ENCODE measurements at regions not wholly inside any gene's neighbourhood (a gene's known extent, or its start where the extent isn't known, plus 50 kb on each side); places are given as distances from the start of the nearest gene placed in this dataset.
"Not testable (repeated sequence)": the region's sequence is repeated elsewhere in the genome, so short reads cannot be mapped to it uniquely, and the experiment has no call there.

DNA sequence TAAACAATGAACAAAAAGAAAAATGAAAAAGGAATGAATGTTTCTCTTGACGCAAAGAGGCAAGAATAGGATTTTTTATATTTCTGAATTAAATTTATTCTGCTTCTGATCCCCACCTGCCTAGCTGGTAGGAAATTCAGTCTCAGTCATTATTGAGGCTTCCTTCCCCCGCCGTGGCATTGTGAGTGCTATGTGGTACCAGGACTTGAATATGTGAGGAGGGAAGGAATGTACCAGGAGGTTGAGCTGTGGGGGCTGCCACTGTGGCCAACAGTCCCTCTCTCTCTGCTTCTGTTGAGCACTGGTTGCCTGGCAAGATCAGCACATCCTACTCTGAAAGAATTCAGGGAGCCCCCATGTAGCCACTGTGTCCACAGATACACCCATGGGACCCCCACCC lies 368.1 kb upstream of the JARID2 start:
- no peak for DNase-seq

DNA sequence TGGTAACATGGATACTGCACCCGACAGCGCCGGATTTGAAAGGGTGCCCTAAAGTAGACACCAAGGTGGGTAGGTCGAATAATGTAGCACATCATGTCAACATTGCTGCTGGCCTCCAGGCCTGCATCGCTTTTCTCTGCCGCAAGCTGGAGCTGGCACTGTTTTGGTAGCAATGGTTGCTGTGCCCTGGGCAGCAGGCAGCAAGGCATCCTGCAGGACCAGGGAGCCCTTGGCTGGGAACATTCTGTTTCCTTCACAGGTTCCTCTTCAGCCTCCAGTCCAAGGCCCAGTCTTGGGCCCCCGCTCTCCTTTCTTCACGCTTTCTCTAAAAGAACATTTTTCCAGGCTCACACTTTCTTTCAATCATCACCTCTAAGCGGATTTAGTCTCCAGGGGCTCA lies 365.8 kb upstream of the JARID2 start:
- no peak for DNase-seq

DNA sequence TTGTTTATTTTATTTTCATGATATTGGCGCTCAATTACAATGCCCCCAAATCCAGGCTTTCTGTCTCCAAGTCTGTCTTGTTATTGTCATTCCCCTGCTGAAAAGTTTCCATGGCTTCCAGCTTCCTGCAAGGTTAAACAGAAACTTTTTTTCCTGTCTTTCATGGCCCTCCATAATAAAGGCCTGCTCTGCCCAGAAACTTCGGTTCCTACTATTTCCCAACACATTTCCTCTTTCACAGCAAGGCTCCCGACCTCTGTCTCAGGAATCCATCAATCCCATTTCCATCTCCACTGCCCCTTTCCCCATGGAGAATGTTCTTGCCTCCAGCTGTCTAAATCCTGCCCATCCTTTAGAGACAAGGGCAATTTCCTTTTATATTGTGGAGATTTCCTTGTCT lies 365.2 kb upstream of the JARID2 start:
- no peak for DNase-seq

DNA sequence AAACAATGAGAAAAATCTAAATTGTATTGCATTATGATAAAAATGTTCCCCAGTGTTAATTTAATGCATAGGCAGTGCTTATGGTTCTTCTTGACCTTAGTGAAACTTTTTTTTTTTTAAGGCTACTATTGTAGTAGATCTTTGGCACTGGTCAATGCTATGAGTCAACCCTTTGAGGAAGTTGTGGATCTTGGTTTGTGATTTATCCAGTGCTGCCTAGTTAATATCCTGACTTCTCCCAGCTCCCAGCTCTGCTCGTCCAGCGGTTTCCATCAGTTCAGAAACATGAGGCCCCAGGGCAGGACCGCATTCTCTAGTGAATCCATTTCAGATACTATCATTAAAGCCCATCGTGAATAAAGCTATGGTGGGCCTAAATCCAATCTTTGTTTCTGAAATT lies 364.5 kb upstream of the JARID2 start:
- no peak for DNase-seq

DNA sequence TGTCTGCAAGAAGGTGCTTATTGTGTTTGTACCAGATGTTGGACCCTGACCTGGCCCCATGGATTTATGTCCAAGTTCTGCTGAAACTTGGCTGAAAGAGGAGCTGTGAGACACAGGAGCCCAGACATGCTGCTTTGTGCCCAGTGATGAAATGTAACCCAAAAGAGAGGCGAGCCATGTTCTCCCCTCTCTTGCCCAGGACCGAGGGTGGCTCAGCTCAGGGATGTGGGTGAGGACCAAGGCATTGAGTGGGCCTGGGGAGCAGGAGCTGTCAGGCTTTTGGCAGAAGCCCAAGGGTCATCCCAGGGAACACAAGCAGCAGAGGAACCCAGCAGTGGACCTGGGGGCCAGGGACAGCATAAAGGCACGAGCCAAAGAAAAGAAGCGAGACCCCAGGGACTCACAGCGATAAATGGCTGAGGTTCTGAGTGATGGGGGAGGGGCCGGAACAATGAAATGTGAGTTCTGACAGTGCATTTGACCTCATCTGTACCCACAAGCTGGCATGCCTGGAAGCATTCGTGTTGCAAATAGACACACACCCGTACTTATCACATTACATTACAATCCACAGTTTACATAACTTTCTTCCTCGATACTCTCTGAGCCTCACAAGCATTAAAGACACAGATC lies 363.4 kb upstream of the JARID2 start:
- no peak for DNase-seq

DNA sequence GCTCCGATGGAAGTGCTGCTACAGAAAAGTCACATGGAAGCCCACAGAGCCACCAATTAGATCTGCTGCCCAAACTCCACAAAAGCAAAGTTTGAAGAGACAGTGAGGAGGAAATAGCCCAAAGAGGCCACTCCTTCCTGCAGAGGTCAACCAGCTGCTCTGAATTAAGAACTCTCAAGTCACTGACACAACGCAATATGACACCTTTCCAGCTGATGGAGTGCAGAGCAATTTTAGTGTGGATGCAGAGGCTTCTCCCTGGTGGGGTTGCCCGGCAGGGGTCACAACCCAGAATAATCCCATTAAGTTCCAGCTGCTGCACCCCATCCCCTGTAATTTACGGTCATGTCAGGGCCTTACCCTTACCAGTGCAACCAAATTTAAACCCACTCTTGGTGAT lies 361.9 kb upstream of the JARID2 start:
- no peak for DNase-seq

DNA sequence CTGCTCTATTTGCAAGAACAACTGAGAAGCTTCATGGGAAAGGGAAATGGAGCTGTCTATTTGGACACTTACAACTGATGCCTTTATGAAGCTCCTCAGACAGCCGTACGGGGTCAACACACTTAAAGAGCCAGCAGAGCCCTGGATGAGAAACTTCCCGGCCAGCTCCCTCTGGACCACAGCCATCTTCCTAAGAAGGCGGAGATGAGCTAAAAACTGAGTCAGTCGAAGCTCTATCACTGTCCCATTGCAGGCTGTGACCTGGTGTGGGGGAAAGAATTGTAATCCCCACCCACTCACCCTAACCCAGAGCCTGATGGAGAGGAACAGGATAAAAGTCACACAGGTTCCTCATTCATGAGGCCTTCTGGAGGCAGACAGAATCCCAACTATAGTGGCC lies 360.4 kb upstream of the JARID2 start:
- no peak for DNase-seq

DNA sequence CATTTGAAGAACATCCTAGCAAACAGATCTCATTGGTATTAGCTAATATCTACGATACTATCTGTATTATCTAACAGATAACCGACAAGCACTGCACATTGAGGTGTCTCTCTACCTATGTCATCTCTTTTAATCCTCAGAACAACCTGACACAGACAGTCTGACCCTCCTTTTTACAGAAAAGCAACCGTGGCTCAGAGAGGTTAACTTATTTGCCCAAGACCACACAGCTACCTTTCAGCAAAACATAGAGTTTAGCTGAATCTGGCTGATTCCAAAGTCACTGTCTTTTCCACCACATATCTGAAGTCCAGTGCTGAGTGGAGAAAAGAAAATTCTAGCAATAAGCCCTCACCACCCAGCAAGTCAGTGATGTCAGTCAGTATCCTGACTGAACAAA lies 358.7 kb upstream of the JARID2 start:
- no peak for DNase-seq

DNA sequence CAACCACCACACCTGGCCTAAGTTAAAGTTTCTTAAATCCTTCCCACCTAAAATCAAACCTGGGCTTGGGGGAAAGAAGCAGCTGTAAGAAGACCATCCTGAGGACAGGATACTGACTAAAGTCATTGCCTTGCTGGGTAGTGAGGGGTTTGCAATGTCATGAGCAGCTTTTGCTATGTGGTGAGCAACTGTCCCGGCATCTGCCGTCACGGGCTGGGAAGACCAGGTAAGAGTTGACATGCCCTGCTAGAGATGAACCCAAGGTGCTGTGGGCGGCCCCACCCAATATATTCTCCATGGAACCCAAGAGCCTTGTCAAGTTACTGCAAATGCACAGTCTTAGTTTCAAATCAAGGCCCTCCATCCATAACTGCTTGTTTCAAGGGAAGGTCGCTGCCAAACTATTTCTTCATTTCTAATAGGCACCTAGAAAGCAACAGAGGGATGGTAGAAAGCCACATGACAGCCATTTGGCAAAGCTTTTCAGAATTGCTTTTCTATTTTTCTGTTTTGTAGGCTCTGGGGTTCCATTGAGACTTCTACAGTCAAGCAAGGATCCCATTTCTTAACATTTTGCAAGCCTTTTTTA lies 357.8 kb upstream of the JARID2 start:
- no peak for DNase-seq

DNA sequence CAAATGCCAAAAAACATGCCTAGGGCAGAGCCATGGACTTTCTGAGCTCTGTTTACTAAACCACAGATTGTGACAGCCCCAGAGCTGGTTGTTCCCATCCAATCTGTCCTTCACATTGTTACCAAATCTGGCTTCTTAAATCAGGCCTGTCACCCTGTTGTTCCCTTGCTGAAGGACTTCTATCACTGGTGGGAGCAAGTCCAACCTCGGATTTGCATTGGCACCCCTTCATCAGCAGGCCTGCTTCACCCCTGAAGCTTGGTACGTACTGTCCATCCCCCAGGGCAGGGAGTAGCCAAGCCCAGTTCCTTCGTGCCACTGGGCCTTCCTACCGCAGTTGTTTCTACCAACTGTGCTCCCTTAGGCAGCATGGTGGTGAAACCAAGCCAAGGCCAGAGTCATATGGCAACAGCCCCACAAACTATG lies 357.3 kb upstream of the JARID2 start:
- DNase-seq, result no peak

DNA sequence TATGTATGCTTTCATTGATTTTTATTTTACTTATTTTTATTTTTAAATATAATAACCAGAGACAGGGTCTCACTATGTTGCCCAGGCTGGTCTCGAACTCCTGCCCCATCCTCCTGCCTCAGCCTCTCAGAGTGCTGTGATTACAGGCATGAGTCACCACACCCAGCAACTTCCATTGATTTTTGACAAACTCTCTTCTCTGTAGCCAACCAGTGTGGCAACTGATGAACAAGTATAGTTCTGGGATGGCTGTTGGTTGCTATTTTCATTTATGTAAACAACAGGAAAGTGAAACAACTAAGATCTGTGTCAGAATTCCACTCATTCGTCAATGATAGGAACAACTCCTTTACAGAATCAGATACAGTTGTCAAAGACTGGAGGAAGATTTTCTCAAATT lies 356.7 kb upstream of the JARID2 start:
- no peak for DNase-seq

DNA sequence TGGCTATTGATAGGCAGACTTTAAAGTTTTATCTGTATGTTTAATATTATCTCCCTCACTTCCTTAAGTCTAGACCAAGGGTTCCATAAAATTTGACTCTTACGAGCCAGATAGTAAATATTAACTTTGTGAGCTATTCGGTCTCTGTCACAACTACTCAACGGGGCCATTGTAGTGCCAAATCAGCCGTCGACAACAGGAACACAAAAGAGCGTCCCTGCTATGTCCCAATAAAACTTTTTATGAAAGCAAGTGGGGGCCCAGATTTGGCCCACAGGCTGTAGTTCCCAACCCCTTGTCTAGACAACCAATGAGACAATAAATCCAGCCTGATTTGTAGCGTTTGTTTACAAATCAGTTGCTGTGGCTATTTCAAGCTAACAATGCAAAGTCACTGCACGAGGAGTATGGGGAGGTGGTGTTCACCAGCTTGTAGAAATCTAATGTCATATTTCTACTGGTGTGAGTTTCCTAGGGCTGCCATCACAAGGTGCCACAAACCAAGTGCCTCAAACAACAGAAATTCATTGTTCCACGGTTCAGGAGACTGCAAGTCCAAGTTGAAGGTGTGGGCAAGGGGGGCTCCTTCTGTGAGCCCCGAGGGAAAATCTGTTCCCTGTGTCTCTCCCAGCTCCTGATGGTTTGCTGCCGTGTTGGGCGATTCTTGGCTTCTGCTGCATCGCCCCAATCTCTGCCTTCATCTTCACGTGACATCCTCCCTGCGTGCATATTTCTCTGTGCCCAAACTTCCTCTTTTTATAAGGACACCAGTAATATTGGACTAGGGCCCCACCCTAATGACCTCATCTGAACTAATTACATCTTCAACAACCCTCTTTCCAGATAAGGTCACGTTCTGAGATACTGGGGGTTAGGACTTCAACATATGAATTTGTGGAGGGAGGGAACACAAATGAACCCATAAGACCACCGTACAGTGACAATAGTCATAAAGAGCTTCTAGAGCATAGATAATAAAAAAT lies 356.0 kb upstream of the JARID2 start:
- no peak for DNase-seq

DNA sequence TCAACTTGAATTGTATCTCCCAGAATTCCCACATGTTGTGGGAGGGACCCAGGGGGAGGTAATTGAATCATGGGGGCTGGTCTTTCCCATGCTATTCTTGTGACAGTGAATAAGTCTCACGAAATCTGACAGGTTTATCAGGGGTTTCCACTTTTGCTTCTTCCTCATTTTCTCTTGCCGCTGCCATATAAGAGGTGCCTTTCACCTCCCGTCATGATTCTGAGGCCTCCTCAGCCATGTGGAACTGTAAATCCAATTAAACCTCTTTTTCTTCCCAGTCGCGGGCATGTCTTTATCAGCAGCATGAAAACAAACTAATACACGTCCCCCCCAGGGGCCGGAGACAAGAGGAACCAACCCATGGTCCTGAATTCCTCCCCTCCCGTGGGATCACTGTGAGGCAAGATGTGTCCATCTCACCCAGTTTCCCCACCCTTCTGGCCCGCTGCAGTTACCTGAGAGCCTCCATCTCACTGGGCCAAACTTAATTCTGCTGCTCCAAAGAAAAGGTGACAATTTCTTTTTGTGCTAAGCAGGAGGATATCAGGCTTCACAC lies 354.0 kb upstream of the JARID2 start:
- not testable (repeated sequence) for DNase-seq

DNA sequence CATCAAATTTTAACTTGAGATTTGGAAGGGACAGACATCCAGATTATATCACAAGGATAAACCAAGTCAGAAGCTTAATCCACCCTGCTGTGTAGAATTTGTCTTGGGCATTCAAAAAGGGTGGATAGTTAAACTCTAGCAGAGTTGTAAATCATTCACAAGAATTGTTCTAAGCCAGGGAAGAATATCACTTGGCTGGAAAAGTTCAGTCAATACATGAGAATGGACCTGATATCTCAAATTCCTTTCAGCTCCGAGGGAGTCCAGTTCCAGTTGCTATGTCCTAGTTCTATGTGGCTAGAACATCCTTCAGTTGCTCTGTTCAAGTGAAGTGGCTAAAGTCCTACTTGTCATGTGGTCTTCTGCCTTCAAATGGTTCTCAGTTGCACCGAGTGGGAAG lies 351.8 kb upstream of the JARID2 start:
- no peak for DNase-seq

DNA sequence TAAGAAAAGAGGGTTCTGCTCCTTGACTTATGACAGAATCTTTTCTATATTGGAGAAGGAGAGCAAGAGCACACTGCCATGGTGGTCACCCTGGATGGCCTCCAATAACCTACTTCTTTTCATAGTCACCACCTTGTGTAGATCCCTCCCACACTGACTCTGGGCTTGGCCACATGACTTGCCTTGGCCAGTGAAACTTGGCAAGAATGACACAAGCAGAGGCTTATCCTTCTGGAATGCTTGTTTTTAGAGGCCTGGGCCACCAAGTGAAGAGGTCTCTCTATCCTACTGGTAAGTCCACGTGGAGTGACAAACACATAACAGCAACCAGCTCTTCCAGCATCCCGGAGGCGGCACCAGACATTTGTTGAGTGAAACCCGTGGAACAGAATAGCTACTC lies 349.4 kb upstream of the JARID2 start:
- no peak for DNase-seq

DNA sequence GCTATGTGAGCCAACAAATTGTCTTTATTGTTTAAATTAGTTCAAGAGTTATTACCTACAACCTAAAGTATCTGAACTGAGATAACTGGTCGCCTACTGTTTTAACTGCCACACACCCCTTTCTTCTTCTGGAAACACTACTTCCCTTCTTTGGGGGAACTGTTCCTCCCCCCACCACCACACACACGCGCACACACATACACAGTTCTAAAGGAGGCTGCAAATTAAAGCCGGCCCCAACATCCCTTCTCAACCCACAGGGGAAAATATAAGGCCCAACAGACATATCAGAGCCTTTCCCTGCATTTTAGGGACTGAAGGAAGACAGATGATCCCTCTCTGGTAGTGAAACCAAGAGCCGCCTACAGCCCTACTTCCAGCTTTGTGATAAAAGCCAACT lies 348.0 kb upstream of the JARID2 start:
- DNase-seq, result no peak

DNA sequence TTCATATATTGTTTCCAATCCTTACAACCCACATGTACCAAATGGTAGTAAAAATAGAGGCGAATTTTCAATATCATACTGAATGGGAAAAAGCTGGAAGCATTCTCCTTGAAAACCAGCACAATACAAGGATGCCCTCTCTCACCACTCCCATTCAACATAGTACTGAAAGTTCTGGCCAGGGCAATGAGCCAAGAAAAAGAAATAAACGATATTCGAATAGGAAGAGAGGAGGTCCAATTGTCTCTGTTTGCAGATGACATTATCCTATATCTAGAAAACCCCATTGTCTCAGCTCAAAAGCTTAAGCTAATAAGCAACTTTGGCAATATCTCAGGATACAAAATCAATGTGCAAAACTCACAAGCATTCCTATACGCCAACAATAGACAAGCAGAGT lies 346.4 kb upstream of the JARID2 start:
- DNase-seq, result not testable (repeated sequence)

DNA sequence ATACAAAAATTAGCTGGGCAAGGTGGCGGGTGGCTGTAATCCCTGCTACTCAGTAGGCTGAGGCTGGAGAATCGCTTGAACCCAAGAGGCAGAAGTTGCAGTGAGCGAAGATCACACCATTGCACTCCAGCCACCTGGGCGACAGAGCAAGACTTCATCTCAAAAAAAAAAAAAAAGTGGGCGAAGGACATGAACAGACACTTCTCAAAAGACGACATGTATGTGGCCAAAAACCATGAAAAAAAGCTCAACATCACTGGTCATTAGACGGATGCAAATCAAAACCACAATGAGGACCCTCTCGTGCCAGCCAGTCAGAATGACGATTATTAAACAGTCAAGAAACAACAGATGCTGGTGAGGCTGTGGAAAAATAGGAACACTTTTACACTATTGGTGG lies 344.9 kb upstream of the JARID2 start:
- no peak for DNase-seq

DNA sequence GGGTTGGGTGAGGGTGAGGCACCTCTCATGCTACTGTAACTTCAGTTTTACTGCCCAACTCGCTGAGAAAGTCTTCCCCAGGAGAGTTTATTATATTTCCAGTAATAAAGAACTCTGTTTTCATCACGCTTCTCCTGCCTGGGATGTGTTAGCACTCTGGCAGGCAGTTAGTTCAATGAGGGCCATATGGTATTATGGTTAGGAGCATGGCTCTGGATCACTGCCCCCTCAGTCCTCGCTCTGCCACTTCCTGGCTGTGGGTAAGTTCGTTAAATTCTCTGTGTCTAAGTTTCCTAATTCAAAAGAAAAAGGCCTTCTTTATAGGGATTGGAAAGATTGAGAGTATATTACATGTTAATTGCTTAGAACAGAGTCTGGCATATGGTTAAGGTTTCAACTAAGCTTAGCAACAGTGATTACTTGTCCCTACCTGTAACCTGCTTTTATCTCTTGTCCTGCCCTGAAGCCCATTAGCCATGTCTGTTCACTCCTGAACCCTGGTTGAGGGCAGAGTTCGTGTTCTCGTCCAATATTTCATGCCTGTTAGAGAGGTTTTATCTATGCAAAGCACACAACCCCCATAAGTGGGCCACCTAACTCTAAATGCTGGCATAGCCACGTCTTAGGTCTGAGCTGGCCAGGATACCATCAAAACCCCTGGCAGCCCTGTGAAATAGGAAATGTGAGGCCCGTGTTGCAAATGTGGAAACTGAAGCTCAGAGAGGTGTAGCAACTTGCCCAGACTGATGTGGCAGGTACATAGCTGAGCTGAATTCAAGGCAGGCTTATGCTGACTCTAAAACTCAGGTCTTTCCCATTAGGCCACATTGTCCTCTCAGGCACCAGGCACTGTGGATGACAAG lies 342.5 kb upstream of the JARID2 start:
- no peak for DNase-seq

DNA sequence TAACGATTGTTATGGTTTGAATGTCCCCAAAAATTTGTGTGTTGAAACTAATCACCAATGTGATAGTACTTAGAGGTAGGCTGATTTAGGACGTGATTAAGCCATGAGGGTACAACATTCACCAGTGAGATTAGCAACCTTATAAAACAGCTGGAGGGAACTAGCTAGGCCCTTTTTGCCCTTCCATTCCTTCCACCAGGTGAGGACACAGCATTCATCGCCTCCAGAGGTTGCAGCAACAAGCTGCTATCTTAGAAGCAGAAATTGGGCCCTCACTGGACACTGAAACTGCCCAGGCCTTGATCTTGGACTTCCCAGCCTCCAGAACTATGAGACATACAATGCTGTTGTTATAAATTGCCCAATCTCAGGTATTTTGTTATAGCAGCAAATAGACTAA lies 340.7 kb upstream of the JARID2 start:
- DNase-seq, result no peak

DNA sequence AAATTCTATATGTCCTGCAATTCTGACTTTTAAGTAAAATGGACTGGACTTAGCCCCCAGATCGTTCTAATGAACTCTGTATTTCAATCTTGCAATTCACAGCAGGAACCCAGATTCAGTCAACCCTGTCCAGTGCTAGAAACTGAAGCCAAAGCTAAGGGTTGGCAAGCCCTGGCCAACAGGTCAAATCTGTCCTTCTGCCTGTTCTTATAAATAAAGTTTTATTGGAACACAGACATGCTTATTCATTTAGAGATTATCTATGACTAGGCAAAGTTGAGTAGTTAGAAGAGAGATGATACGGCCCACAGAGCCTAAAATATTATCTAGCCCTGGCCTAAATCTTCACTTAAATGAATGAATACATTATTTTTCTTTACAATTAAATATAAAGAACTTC lies 339.2 kb upstream of the JARID2 start:
- no peak for DNase-seq

DNA sequence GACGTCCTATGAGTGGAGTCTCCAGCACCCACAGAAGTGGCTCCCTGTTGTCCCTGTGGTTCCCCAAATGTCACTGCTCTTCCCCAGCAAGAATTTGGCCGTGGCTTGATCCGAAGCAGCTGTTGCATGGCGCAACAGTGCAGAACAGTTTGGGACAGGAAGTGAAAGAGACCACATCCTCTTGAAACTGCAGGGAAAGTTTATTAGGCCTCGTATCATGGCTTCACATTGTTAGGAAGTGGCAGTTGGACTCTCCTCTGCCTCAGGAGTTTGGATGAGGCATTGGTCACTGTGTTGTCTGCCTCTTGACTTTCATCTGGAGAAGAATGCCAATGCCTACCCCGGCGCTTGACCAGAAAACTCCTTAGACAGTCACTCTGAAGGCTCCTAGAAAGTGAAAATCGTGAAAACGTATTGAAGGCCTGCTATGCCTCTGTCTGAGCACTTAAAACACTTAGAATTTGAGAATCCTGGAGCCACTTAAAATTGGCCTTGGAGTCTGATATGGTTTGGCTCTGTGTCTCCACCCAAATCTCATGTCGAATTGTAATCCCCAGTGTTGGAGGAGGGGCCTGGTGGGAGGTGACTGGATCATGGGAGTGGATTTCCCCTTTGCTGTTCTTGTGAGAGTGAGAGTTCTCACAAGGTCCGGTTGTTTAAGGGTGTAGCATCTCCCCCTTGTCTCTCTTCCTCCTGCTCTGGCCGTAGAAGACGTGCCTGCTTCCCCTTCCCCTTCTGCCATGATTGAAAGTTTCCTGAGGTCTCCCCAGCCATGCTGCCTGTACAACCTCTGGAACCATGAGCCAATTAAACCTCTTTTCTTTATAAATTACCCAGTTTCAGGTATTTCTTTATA lies 334.9 kb upstream of the JARID2 start:
- no peak for DNase-seq
